HL-60 (cell line): ENCODE measurements at regions not wholly inside any gene's neighbourhood (a gene's known extent, or its start where the extent isn't known, plus 50 kb on each side); places are given as distances from the start of the nearest gene placed in this dataset.

Source experiments
- DNase-seq, 2 experiments: peaks; one replicate each; pipeline ENCODE4 v3.0.0-alpha.2; 2010 to 2020; ENCODE audit warnings: low read depth in 1 of 2, low spot score in 1 of 2
- H3K27ac ChIP-seq: fragments of 250-450 bp; sonication (Bioruptor Pico); replicated peaks from 2 replicates; pipeline ENCODE4 v1.5.1; 2020; ENCODE audit warnings: mild to moderate bottlenecking, moderate library complexity
- H3K27me3 ChIP-seq: fragments of 250-450 bp; sonication (Bioruptor Pico); 2 replicates; pipeline ENCODE4 v1.5.1; 2021; ENCODE audit warnings: mild to moderate bottlenecking, moderate library complexity; ENCODE audit not compliant: insufficient read depth, poor library complexity, severe bottlenecking
- H3K4me3 ChIP-seq: replicated peaks from 2 replicates; pipeline ENCODE4 v1.5.1; 2011; ENCODE audit warnings: mild to moderate bottlenecking, control low read depth, low read length; ENCODE audit not compliant: insufficient read depth
- GABPA ChIP-seq: IDR thresholded peaks from 2 replicates; pipeline ENCODE4 v1.6.1; 2012; ENCODE audit warnings: low read depth
- POLR2AphosphoS5 ChIP-seq: IDR thresholded peaks from 2 replicates; pipeline ENCODE4 v1.6.1; 2012; ENCODE audit warnings: low read depth
- SPI1 ChIP-seq: IDR thresholded peaks from 2 replicates; pipeline ENCODE4 v1.6.1; 2012; ENCODE audit warnings: low read depth, mild to moderate bottlenecking, borderline replicate concordance
- TF ChIP-seq, protein P1 (sequence below): IDR thresholded peaks from one replicate; pipeline ENCODE4 v1.5.1; 2011; ENCODE audit warnings: low read length, control low read depth, inconsistent platforms; ENCODE audit not compliant: insufficient read depth
- TF ChIP-seq, protein P2 (sequence below): IDR thresholded peaks from 2 replicates; pipeline ENCODE4 v1.6.1; 2012; ENCODE audit warnings: low read depth; ENCODE audit not compliant: insufficient replicate concordance

GRCh38 chr7:106460792-106461254, 176.0 kb upstream of the NAMPT start:
- TF ChIP-seq, protein P1, sequence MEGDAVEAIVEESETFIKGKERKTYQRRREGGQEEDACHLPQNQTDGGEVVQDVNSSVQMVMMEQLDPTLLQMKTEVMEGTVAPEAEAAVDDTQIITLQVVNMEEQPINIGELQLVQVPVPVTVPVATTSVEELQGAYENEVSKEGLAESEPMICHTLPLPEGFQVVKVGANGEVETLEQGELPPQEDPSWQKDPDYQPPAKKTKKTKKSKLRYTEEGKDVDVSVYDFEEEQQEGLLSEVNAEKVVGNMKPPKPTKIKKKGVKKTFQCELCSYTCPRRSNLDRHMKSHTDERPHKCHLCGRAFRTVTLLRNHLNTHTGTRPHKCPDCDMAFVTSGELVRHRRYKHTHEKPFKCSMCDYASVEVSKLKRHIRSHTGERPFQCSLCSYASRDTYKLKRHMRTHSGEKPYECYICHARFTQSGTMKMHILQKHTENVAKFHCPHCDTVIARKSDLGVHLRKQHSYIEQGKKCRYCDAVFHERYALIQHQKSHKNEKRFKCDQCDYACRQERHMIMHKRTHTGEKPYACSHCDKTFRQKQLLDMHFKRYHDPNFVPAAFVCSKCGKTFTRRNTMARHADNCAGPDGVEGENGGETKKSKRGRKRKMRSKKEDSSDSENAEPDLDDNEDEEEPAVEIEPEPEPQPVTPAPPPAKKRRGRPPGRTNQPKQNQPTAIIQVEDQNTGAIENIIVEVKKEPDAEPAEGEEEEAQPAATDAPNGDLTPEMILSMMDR, result no peak
- TF ChIP-seq GABPA (no peak), POLR2AphosphoS5 (no peak), SPI1 (no peak)
- TF ChIP-seq, protein P2, sequence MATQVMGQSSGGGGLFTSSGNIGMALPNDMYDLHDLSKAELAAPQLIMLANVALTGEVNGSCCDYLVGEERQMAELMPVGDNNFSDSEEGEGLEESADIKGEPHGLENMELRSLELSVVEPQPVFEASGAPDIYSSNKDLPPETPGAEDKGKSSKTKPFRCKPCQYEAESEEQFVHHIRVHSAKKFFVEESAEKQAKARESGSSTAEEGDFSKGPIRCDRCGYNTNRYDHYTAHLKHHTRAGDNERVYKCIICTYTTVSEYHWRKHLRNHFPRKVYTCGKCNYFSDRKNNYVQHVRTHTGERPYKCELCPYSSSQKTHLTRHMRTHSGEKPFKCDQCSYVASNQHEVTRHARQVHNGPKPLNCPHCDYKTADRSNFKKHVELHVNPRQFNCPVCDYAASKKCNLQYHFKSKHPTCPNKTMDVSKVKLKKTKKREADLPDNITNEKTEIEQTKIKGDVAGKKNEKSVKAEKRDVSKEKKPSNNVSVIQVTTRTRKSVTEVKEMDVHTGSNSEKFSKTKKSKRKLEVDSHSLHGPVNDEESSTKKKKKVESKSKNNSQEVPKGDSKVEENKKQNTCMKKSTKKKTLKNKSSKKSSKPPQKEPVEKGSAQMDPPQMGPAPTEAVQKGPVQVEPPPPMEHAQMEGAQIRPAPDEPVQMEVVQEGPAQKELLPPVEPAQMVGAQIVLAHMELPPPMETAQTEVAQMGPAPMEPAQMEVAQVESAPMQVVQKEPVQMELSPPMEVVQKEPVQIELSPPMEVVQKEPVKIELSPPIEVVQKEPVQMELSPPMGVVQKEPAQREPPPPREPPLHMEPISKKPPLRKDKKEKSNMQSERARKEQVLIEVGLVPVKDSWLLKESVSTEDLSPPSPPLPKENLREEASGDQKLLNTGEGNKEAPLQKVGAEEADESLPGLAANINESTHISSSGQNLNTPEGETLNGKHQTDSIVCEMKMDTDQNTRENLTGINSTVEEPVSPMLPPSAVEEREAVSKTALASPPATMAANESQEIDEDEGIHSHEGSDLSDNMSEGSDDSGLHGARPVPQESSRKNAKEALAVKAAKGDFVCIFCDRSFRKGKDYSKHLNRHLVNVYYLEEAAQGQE, result no peak
- Histone ChIP-seq H3K27me3 (no peaks in the 10 kb centered on the region), H3K4me3 (no peak overlapping the region), H3K27ac (no peak overlapping the region)
- DNase-seq, result no peak

GRCh38 chr7:106459397-106460072, 174.8 kb upstream of the NAMPT start:
- no peak for DNase-seq
- TF ChIP-seq GABPA (no peak), SPI1 (no peak), POLR2AphosphoS5 (no peak)
- TF ChIP-seq, protein P1, result no peak
- TF ChIP-seq, protein P2, result no peak
- H3K27ac ChIP-seq, result no peak overlapping the region

DNA sequence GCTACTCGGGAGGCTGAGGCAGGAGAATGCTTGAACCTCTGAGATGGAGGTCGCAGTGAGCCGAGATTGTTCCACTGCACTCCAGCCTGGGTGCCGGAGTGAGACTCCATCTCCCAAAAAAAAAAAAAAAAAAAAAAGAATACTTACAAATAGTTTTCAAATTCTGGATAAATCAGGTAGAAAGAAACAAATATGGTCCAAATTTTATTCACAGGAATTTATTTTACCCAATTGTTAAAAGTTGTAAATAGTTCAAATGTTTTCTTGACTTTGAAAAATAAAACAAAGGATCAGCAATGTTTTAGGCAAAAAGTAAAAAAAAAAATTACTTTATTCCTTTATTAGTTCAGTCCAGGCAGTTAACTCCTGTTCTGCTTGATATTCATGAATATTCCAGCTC, 172.9 kb upstream of the NAMPT start:
- Histone ChIP-seq H3K4me3 (no peak overlapping the region), H3K27me3 (no peaks in the 10 kb centered on the region), H3K27ac (no peak overlapping the region)
- no peak for TF ChIP-seq POLR2AphosphoS5
- TF ChIP-seq, protein P1, result no peak
- TF ChIP-seq, protein P2, result no peak
- no peak for TF ChIP-seq SPI1
- TF ChIP-seq GABPA, result no peak
- DNase-seq, result no peak

More at GRCh38 chr7:106459397-106460072, 174.8 kb upstream of the NAMPT start:
- no peaks in the 10 kb centered on the region for H3K27me3 ChIP-seq
- no peak overlapping the region for H3K4me3 ChIP-seq
